Erythroblast (primary cell): ENCODE measurements at regions not wholly inside any gene's neighbourhood (a gene's known extent, or its start where the extent isn't known, plus 50 kb on each side); places are given as distances from the start of the nearest gene placed in this dataset.

Experiments used
- GATA1 ChIP-seq: IDR thresholded peaks from 2 replicates; pipeline ENCODE4 v1.6.1; 2011; ENCODE audit warnings: low read depth, mild to moderate bottlenecking, control low read depth, low read length, moderate library complexity
- POLR2A ChIP-seq: IDR thresholded peaks from 2 replicates; pipeline ENCODE4 v1.6.1; 2011; ENCODE audit warnings: mild to moderate bottlenecking, low read length

- TF ChIP-seq POLR2A: no peak
- TF ChIP-seq GATA1: no peak
These were observed 89.3 kb upstream of the CCDC80 start for GRCh38 chr3:112730210-112730609.
